Stomach (tissue), 4 donors: ENCODE measurements at regions not wholly inside any gene's neighbourhood (a gene's known extent, or its start where the extent isn't known, plus 50 kb on each side); places are given as distances from the start of the nearest gene placed in this dataset.

ENCODE experiments used
- EP300 ChIP-seq: sonication (generic); formaldehyde crosslinking; IDR thresholded peaks from one replicate; pipeline ENCODE4 v1.6.1; 2017; ENCODE audit warnings: antibody characterized with exemption
- POLR2A ChIP-seq, 4 donors: fragments of 450-650 bp; IDR thresholded peaks; one replicate each; pipeline ENCODE4 v1.6.1; 2016; ENCODE audit warnings: antibody characterized with exemption in 4 of 4, control low read depth in 2 of 4, mild to moderate bottlenecking in 1 of 4, moderate library complexity in 1 of 4
- POLR2AphosphoS5 ChIP-seq, 3 donors: sonication (generic); formaldehyde crosslinking; IDR thresholded peaks; one replicate each; pipeline ENCODE4 v1.6.1; 2016; ENCODE audit warnings: antibody characterized with exemption in 3 of 3
- TF ChIP-seq, protein P1 (sequence below), 7 experiments: fragments of 450-650 bp in 4 of 7; fragments of 200-600 bp in 3 of 7; sonication (generic) in 3 of 7; IDR thresholded peaks; one replicate each; pipeline ENCODE4 v1.5.1; 2016 to 2019; ENCODE audit warnings: antibody characterized with exemption in 7 of 7, control low read depth in 2 of 7, mild to moderate bottlenecking in 1 of 7

DNA sequence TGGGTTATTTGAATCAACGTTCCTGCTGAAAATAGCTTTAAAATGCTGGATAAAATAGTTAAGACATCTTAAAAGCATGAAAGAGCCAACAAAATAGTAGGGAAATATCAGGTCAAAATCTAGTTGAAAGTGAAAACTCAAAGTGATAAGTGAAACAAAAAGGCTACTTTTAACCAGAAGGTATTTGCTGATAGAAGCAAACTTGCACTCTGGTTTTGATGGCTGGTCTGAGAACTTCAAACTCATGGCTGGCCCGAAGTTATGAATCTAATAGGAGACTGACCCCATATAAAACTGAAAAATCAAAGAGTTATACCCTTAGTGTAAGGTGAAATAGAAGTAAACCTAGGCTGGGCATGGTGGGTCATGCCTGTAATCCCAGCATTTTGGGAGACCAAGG lies 66.3 kb upstream of the HOXC13 start:
- TF ChIP-seq POLR2AphosphoS5 (IDR thresholded peaks at IDR 0.05) (no peak), POLR2A (IDR thresholded peaks at IDR 0.05) (no peak), EP300 (no peak)
- TF ChIP-seq, protein P1, sequence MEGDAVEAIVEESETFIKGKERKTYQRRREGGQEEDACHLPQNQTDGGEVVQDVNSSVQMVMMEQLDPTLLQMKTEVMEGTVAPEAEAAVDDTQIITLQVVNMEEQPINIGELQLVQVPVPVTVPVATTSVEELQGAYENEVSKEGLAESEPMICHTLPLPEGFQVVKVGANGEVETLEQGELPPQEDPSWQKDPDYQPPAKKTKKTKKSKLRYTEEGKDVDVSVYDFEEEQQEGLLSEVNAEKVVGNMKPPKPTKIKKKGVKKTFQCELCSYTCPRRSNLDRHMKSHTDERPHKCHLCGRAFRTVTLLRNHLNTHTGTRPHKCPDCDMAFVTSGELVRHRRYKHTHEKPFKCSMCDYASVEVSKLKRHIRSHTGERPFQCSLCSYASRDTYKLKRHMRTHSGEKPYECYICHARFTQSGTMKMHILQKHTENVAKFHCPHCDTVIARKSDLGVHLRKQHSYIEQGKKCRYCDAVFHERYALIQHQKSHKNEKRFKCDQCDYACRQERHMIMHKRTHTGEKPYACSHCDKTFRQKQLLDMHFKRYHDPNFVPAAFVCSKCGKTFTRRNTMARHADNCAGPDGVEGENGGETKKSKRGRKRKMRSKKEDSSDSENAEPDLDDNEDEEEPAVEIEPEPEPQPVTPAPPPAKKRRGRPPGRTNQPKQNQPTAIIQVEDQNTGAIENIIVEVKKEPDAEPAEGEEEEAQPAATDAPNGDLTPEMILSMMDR (IDR thresholded peaks at IDR 0.05): no peak
